PC-9 (cell line): ENCODE measurements at regions not wholly inside any gene's neighbourhood (a gene's known extent, or its start where the extent isn't known, plus 50 kb on each side); places are given as distances from the start of the nearest gene placed in this dataset.

Source experiments
- EZH2 ChIP-seq: fragments of 200-600 bp; sonication (generic); IDR thresholded peaks from 2 replicates; pipeline ENCODE4 v1.8.0; 2017; ENCODE audit warnings: antibody characterized with exemption, low read depth
- TF ChIP-seq, protein P1 (sequence below): fragments of 200-600 bp; sonication (generic); conservative IDR thresholded peaks from 2 replicates; pipeline ENCODE4 v1.6.1; 2017; ENCODE audit warnings: mixed run types, antibody characterized with exemption, mild to moderate bottlenecking, moderate library complexity

DNA sequence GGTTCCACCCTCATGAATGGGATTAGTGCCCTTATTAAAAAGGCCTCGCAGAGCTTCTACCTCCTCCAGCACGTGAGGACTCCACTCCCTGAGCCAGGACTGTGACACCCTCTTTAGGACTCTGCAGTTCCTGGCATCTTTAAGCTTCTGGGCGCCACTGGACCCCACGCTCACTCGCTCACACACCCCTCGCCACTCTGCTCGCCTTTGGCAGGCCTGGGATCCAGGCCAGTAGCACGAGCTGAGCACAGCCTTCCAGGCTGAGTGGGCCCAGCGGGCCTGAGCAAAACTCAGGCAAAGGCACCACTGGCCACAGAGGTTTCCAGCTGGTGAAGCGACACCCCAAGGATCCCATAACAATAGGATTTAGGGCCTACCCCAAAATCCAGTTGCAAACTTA lies 107.9 kb upstream of the GPC1 start:
- TF ChIP-seq, protein P1, sequence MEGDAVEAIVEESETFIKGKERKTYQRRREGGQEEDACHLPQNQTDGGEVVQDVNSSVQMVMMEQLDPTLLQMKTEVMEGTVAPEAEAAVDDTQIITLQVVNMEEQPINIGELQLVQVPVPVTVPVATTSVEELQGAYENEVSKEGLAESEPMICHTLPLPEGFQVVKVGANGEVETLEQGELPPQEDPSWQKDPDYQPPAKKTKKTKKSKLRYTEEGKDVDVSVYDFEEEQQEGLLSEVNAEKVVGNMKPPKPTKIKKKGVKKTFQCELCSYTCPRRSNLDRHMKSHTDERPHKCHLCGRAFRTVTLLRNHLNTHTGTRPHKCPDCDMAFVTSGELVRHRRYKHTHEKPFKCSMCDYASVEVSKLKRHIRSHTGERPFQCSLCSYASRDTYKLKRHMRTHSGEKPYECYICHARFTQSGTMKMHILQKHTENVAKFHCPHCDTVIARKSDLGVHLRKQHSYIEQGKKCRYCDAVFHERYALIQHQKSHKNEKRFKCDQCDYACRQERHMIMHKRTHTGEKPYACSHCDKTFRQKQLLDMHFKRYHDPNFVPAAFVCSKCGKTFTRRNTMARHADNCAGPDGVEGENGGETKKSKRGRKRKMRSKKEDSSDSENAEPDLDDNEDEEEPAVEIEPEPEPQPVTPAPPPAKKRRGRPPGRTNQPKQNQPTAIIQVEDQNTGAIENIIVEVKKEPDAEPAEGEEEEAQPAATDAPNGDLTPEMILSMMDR = no peak
- TF ChIP-seq EZH2 = no peak
